Panc1 (cell line): ENCODE measurements at regions not wholly inside any gene's neighbourhood (a gene's known extent, or its start where the extent isn't known, plus 50 kb on each side); places are given as distances from the start of the nearest gene placed in this dataset.

Experiments
- ATAC-seq: fragments of 200-7000 bp; cut with Tn5 transposase; 2 replicates; pipeline ENCODE4 v1.9.1; 2020; ENCODE audit warnings: mild to moderate bottlenecking, moderate library complexity
- BruUV-seq: library from RNA; stranded (reverse); fragments of 400-500 nt; replicated peaks from 2 replicates; lab custom pipeline; 2021; lab: Mats Ljungman, UMichigan
- CTCF ChIA-PET: fragments of 300-600 bp; sonication (Branson Sonifier 250); formaldehyde crosslinking; loops from one replicate; lab custom pipeline; 2022; ENCODE audit warnings: antibody characterized with exemption; lab: Charles Lee
- POLR2A ChIA-PET: fragments of 300-600 bp; sonication (Branson Sonifier 250); formaldehyde crosslinking; loops from one replicate; lab custom pipeline; 2022; ENCODE audit warnings: antibody characterized with exemption; lab: Charles Lee
- DNase-seq: peaks from one replicate; pipeline ENCODE4 v3.0.0-alpha.2; 2010; ENCODE audit warnings: low read depth, low spot score
- H3K27ac ChIP-seq: 2 replicates; pipeline ENCODE4 v1.5.1; 2011; ENCODE audit warnings: mild to moderate bottlenecking, low read length, inconsistent platforms
- H3K27me3 ChIP-seq: fragments of 200-500 bp; sonication (Bioruptor generic); 2 replicates; pipeline ENCODE4 v1.6.0; 2014; ENCODE audit warnings: low read length, inconsistent platforms; ENCODE audit not compliant: control insufficient read depth, insufficient read depth
- H3K36me3 ChIP-seq: fragments of 200-500 bp; sonication (Bioruptor generic); 2 replicates; pipeline ENCODE4 v1.5.1; 2014; ENCODE audit warnings: inconsistent platforms, mild to moderate bottlenecking, low read length, moderate library complexity; ENCODE audit not compliant: control insufficient read depth, insufficient read depth
- H3K4me1 ChIP-seq: 2 replicates; pipeline ENCODE4 v1.5.1; 2011; ENCODE audit warnings: inconsistent platforms, mild to moderate bottlenecking, low read length, moderate library complexity; ENCODE audit not compliant: control insufficient read depth, insufficient read depth
- H3K4me3 ChIP-seq, 2 experiments: 2 replicates each; pipeline ENCODE4 v1.5.1; 2011 to 2012; ENCODE audit warnings: low read depth in 2 of 2, low read length in 2 of 2, mild to moderate bottlenecking in 2 of 2, inconsistent platforms in 1 of 2, moderate library complexity in 1 of 2
- H3K9me3 ChIP-seq: fragments of 200-500 bp; sonication (Bioruptor generic); 2 replicates; pipeline ENCODE4 v1.5.1; 2014; ENCODE audit warnings: low read depth, mild to moderate bottlenecking, inconsistent platforms, low read length, moderate library complexity; ENCODE audit not compliant: control insufficient read depth, insufficient read depth
- POLR2AphosphoS5 ChIP-seq: IDR thresholded peaks from 2 replicates; pipeline ENCODE4 v1.6.1; 2012; ENCODE audit warnings: mild to moderate bottlenecking, low read depth, low read length, moderate library complexity
- SIN3A ChIP-seq: IDR thresholded peaks from 2 replicates; pipeline ENCODE4 v1.6.1; 2012; ENCODE audit warnings: low read depth, mild to moderate bottlenecking, low read length, moderate library complexity, borderline replicate concordance; ENCODE audit not compliant: insufficient read depth
- TCF7L2 ChIP-seq: IDR thresholded peaks from 2 replicates; pipeline ENCODE4 v1.6.1; 2011; ENCODE audit warnings: mild to moderate bottlenecking, low read depth, low read length, inconsistent platforms
- in situ Hi-C: cut with HindIII; loops from 2 replicates; pipeline ENCODE4 v1.10.0; 2016; ENCODE audit warnings: low sequenced_read_pairs, low pct_unique_long_range_greater_than_20kb
- intact Hi-C: fragments of 100-400 bp; cut with micrococcal nuclease; formaldehyde crosslinking; loops from one replicate; pipeline ENCODE4 v1.10.0; 2022; ENCODE audit not compliant: unreplicated experiment
- TF ChIP-seq, protein P1 (sequence below): fragments of 450-650 bp; IDR thresholded peaks from 2 replicates; pipeline ENCODE4 v1.5.1; 2017; ENCODE audit warnings: mild to moderate bottlenecking
- TF ChIP-seq, protein P2 (sequence below), 2 experiments: IDR thresholded peaks; 2 replicates each; pipeline ENCODE4 v1.6.1; 2011 to 2012; ENCODE audit warnings: low read depth in 2 of 2, control low read depth in 1 of 2, low read length in 1 of 2, mild to moderate bottlenecking in 1 of 2, moderate library complexity in 1 of 2; ENCODE audit not compliant: insufficient read depth in 1 of 2

DNA sequence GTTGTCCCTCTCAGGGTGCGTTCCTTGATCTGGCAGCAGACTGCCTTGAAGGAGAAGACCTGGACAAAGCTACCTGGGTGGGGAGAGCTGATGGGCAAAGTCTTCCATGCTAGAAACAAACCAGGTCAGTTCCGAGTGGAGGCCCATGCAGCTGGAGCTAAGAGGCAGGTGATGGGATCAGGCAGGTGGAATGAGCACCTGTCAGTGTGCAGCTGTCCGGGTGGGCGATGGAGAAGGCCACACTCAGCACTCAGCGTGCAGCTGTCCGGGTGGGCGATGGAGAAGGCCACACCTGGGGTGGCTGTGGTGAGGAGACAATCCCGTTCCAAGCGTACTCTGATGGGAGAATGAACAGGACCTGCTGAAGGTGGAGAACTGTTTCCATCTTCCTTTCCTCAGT is 237.3 kb upstream of the MYT1L start:
- no peak for TF ChIP-seq POLR2AphosphoS5
- no peak for TF ChIP-seq SIN3A
- TF ChIP-seq, protein P1, sequence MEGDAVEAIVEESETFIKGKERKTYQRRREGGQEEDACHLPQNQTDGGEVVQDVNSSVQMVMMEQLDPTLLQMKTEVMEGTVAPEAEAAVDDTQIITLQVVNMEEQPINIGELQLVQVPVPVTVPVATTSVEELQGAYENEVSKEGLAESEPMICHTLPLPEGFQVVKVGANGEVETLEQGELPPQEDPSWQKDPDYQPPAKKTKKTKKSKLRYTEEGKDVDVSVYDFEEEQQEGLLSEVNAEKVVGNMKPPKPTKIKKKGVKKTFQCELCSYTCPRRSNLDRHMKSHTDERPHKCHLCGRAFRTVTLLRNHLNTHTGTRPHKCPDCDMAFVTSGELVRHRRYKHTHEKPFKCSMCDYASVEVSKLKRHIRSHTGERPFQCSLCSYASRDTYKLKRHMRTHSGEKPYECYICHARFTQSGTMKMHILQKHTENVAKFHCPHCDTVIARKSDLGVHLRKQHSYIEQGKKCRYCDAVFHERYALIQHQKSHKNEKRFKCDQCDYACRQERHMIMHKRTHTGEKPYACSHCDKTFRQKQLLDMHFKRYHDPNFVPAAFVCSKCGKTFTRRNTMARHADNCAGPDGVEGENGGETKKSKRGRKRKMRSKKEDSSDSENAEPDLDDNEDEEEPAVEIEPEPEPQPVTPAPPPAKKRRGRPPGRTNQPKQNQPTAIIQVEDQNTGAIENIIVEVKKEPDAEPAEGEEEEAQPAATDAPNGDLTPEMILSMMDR = no peak
- no peak for TF ChIP-seq TCF7L2
- ATAC-seq = no peak
- no peak overlapping the region for H3K4me3 ChIP-seq
- no peaks in the 10 kb centered on the region for H3K4me1 ChIP-seq
- H3K9me3 ChIP-seq = no peaks in the 10 kb centered on the region
- no peak overlapping the region for H3K27ac ChIP-seq
- POLR2A ChIA-PET = no interaction called here
- H3K27me3 ChIP-seq = no peaks in the 10 kb centered on the region
- no peak for DNase-seq
- CTCF ChIA-PET = no interaction called here
- in situ Hi-C loops = no loop called here
- BruUV-seq = no TSS peak
- H3K36me3 ChIP-seq = no peaks in the 10 kb centered on the region
- intact Hi-C loops = no loop called here

DNA sequence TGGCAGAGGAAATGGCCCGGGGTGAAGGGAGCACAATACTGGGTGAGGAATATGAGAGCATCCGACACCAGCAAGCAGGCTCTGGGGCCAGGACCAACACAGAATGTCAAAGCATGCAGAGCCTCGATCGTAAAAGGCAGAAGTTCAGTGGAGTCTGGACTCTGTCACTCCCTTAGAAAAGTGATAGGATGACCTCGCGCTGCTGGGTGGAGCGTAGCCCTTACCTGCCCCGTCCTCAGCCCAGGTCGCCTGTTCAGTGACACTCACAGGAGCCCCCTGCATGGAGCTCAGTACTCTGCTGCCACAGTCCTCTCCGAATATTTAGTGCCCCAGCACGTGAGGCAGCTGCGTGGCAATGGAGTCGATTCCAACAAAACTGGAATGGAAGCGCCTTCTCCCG is 236.7 kb upstream of the MYT1L start:
- no peak for TF ChIP-seq POLR2AphosphoS5
- TF ChIP-seq SIN3A = no peak
- TF ChIP-seq, protein P1 = no peak
- TF ChIP-seq, protein P2, sequence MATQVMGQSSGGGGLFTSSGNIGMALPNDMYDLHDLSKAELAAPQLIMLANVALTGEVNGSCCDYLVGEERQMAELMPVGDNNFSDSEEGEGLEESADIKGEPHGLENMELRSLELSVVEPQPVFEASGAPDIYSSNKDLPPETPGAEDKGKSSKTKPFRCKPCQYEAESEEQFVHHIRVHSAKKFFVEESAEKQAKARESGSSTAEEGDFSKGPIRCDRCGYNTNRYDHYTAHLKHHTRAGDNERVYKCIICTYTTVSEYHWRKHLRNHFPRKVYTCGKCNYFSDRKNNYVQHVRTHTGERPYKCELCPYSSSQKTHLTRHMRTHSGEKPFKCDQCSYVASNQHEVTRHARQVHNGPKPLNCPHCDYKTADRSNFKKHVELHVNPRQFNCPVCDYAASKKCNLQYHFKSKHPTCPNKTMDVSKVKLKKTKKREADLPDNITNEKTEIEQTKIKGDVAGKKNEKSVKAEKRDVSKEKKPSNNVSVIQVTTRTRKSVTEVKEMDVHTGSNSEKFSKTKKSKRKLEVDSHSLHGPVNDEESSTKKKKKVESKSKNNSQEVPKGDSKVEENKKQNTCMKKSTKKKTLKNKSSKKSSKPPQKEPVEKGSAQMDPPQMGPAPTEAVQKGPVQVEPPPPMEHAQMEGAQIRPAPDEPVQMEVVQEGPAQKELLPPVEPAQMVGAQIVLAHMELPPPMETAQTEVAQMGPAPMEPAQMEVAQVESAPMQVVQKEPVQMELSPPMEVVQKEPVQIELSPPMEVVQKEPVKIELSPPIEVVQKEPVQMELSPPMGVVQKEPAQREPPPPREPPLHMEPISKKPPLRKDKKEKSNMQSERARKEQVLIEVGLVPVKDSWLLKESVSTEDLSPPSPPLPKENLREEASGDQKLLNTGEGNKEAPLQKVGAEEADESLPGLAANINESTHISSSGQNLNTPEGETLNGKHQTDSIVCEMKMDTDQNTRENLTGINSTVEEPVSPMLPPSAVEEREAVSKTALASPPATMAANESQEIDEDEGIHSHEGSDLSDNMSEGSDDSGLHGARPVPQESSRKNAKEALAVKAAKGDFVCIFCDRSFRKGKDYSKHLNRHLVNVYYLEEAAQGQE (IDR thresholded peaks at IDR 0.05; ENCODE audit: insufficient read depth in 1 of 2, low read depth in 2 of 2, low read length in 1 of 2) = no peak
- no peak for TF ChIP-seq TCF7L2
- no peaks in the 10 kb centered on the region for H3K4me1 ChIP-seq
- intact Hi-C loops = no loop called here
- DNase-seq (no peak), ATAC-seq (no peak)
- ChIA-PET POLR2A (no interaction called here), CTCF (no interaction called here)
- H3K4me3 ChIP-seq = no peak overlapping the region
- H3K9me3 ChIP-seq = no peaks in the 10 kb centered on the region
- no peaks in the 10 kb centered on the region for H3K27me3 ChIP-seq
- no TSS peak for BruUV-seq
- in situ Hi-C loops = no loop called here
- H3K36me3 ChIP-seq = no peaks in the 10 kb centered on the region
- H3K27ac ChIP-seq = no peak overlapping the region
